ENCODE measurements at regions not wholly inside any gene's neighbourhood (a gene's known extent, or its start where the extent isn't known, plus 50 kb on each side); places are given as distances from the start of the nearest gene placed in this dataset.
"Not testable (repeated sequence)": the region's sequence is repeated elsewhere in the genome, so short reads cannot be mapped to it uniquely, and the experiment has no call there.

- FAIRE-seq = no peak
- H3K9ac ChIP-seq (ENCODE audit: low read length in 3 of 3) = no peak overlapping the region
- no peaks in the 10 kb centered on the region for H3K27me3 ChIP-seq (ENCODE audit: control insufficient read depth, insufficient read depth, low read length)
- H3K36me3 ChIP-seq (ENCODE audit: control insufficient read depth in 2 of 3, insufficient read depth in 3 of 3, low read length in 3 of 3) = no peaks in the 10 kb centered on the region
- no peak for TF ChIP-seq CTCF (IDR thresholded peaks at IDR 0.05; ENCODE audit: borderline replicate concordance, extremely low read depth, insufficient read depth)
- no peak overlapping the region for H3K4me3 ChIP-seq (ENCODE audit: low read length in 3 of 3)
- no peaks in the 10 kb centered on the region for H3K9me3 ChIP-seq (ENCODE audit: control insufficient read depth in 2 of 3, insufficient read depth in 1 of 3, low read length in 3 of 3)
- no peaks in the 10 kb centered on the region for H3K4me1 ChIP-seq (ENCODE audit: control insufficient read depth in 2 of 3, insufficient read depth in 2 of 3, low read depth in 1 of 3, low read length in 3 of 3)
- intact Hi-C loops (cut with DNase I) = no loop called here
- DNase-seq = no peak
- no peak overlapping the region for H3K27ac ChIP-seq (ENCODE audit: low read depth in 2 of 2, low read length in 2 of 2)
Observed at GRCh38 chr12:105595440-105595839, 264.9 kb downstream of the C12orf75 start.

- no peaks in the 10 kb centered on the region for H3K36me3 ChIP-seq (ENCODE audit: control insufficient read depth in 2 of 3, insufficient read depth in 3 of 3, low read length in 3 of 3)
- intact Hi-C loops (cut with DNase I) = no loop called here
- DNase-seq (no peak), FAIRE-seq (no peak)
- no peak overlapping the region for H3K27ac ChIP-seq (ENCODE audit: low read depth in 2 of 2, low read length in 2 of 2)
- H3K4me3 ChIP-seq (ENCODE audit: low read length in 3 of 3) = no peak overlapping the region
- H3K9me3 ChIP-seq (ENCODE audit: control insufficient read depth in 2 of 3, insufficient read depth in 1 of 3, low read length in 3 of 3) = no peaks in the 10 kb centered on the region
- H3K4me1 ChIP-seq (ENCODE audit: control insufficient read depth in 2 of 3, insufficient read depth in 2 of 3, low read depth in 1 of 3, low read length in 3 of 3) = no peaks in the 10 kb centered on the region
- H3K27me3 ChIP-seq (ENCODE audit: control insufficient read depth, insufficient read depth, low read length) = no peaks in the 10 kb centered on the region
- no peak for TF ChIP-seq CTCF (IDR thresholded peaks at IDR 0.05; ENCODE audit: borderline replicate concordance, extremely low read depth, insufficient read depth)
- H3K9ac ChIP-seq (ENCODE audit: low read length in 3 of 3) = no peak overlapping the region
Observed at GRCh38 chr12:105596731-105597130, 266.2 kb downstream of the C12orf75 start.

- H3K4me1 ChIP-seq (ENCODE audit: control insufficient read depth in 2 of 3, insufficient read depth in 2 of 3, low read depth in 1 of 3, low read length in 3 of 3) = no peaks in the 10 kb centered on the region
- intact Hi-C loops (cut with DNase I) = no loop called here
- no peak overlapping the region for H3K27ac ChIP-seq (ENCODE audit: low read depth in 2 of 2, low read length in 2 of 2)
- no peak for TF ChIP-seq CTCF (IDR thresholded peaks at IDR 0.05; ENCODE audit: borderline replicate concordance, extremely low read depth, insufficient read depth)
- no peaks in the 10 kb centered on the region for H3K27me3 ChIP-seq (ENCODE audit: control insufficient read depth, insufficient read depth, low read length)
- no peaks in the 10 kb centered on the region for H3K36me3 ChIP-seq (ENCODE audit: control insufficient read depth in 2 of 3, insufficient read depth in 3 of 3, low read length in 3 of 3)
- no peak for FAIRE-seq
- no peak overlapping the region for H3K4me3 ChIP-seq (ENCODE audit: low read length in 3 of 3)
- H3K9me3 ChIP-seq (ENCODE audit: control insufficient read depth in 2 of 3, insufficient read depth in 1 of 3, low read length in 3 of 3) = no peaks in the 10 kb centered on the region
- H3K9ac ChIP-seq (ENCODE audit: low read length in 3 of 3) = no peak overlapping the region
- DNase-seq = no peak
Observed at GRCh38 chr12:105598031-105598430, 267.5 kb downstream of the C12orf75 start.

- no peak for FAIRE-seq
- H3K4me3 ChIP-seq (ENCODE audit: low read length in 3 of 3) = no peak overlapping the region
- intact Hi-C loops (cut with DNase I) = no loop called here
- H3K9ac ChIP-seq (ENCODE audit: low read length in 3 of 3) = no peak overlapping the region
- no peak for TF ChIP-seq CTCF (IDR thresholded peaks at IDR 0.05; ENCODE audit: borderline replicate concordance, extremely low read depth, insufficient read depth)
- H3K36me3 ChIP-seq (ENCODE audit: control insufficient read depth in 2 of 3, insufficient read depth in 3 of 3, low read length in 3 of 3) = no peaks in the 10 kb centered on the region
- H3K27me3 ChIP-seq (ENCODE audit: control insufficient read depth, insufficient read depth, low read length) = no peaks in the 10 kb centered on the region
- no peaks in the 10 kb centered on the region for H3K4me1 ChIP-seq (ENCODE audit: control insufficient read depth in 2 of 3, insufficient read depth in 2 of 3, low read depth in 1 of 3, low read length in 3 of 3)
- H3K9me3 ChIP-seq (ENCODE audit: control insufficient read depth in 2 of 3, insufficient read depth in 1 of 3, low read length in 3 of 3) = no peaks in the 10 kb centered on the region
- DNase-seq = no peak
- no peak overlapping the region for H3K27ac ChIP-seq (ENCODE audit: low read depth in 2 of 2, low read length in 2 of 2)
Observed at GRCh38 chr12:105600911-105601545, 270.5 kb downstream of the C12orf75 start.

- H3K27me3 ChIP-seq (ENCODE audit: control insufficient read depth, insufficient read depth, low read length); intact Hi-C loops (cut with DNase I); H3K4me1 ChIP-seq (ENCODE audit: control insufficient read depth in 2 of 3, insufficient read depth in 2 of 3, low read depth in 1 of 3, low read length in 3 of 3); FAIRE-seq; DNase-seq; H3K36me3 ChIP-seq (ENCODE audit: control insufficient read depth in 2 of 3, insufficient read depth in 3 of 3, low read length in 3 of 3); H3K9me3 ChIP-seq (ENCODE audit: control insufficient read depth in 2 of 3, insufficient read depth in 1 of 3, low read length in 3 of 3); H3K27ac ChIP-seq (ENCODE audit: low read depth in 2 of 2, low read length in 2 of 2); H3K4me3 ChIP-seq (ENCODE audit: low read length in 3 of 3); H3K9ac ChIP-seq (ENCODE audit: low read length in 3 of 3): not testable (repeated sequence)
Observed at GRCh38 chr12:105602312-105602711, 271.8 kb downstream of the C12orf75 start.

All from kidney (tissue), 13 donors.